WTC11 (cell line): ENCODE measurements at regions not wholly inside any gene's neighbourhood (a gene's known extent, or its start where the extent isn't known, plus 50 kb on each side); places are given as distances from the start of the nearest gene placed in this dataset.

Source experiments
- ATAC-seq: fragments of 200-7000 bp; cut with Tn5 transposase; 2 replicates; pipeline ENCODE4 v1.10.0; 2021; ENCODE audit warnings: mild to moderate bottlenecking, moderate library complexity
- CTCF ChIA-PET: fragments of 300-600 bp; sonication (Branson Sonifier 250); formaldehyde crosslinking; loops from one replicate; lab custom pipeline; 2021; ENCODE audit warnings: antibody characterized with exemption; lab: Charles Lee
- POLR2A ChIA-PET: fragments of 350-600 bp; sonication (Branson Sonifier 250); formaldehyde crosslinking; loops from one replicate; lab custom pipeline; 2021; ENCODE audit warnings: antibody characterized with exemption; lab: Charles Lee
- DNase-seq: peaks from one replicate; pipeline ENCODE4 v3.0.0; 2021; ENCODE audit warnings: low spot score
- H3K27ac Mint-ChIP-seq: 2 replicates; pipeline ENCODE4 v1.8.0; 2021; ENCODE audit warnings: mixed read lengths
- H3K27me3 Mint-ChIP-seq: 2 replicates; pipeline ENCODE4 v1.8.0; 2021; ENCODE audit warnings: low read depth, mild to moderate bottlenecking, moderate library complexity, mixed read lengths
- H3K36me3 Mint-ChIP-seq: 2 replicates; pipeline ENCODE4 v1.8.0; 2021; ENCODE audit warnings: mixed read lengths
- H3K4me1 Mint-ChIP-seq: 2 replicates; pipeline ENCODE4 v1.8.0; 2022; ENCODE audit warnings: mixed read lengths
- H3K4me3 Mint-ChIP-seq: 2 replicates; pipeline ENCODE4 v1.8.0; 2021; ENCODE audit warnings: mild to moderate bottlenecking, moderate library complexity, mixed read lengths
- H3K9me3 Mint-ChIP-seq: 2 replicates; pipeline ENCODE4 v1.8.0; 2021; ENCODE audit warnings: mixed read lengths
- ATF1 ChIP-seq: sonication (generic); formaldehyde crosslinking; IDR thresholded peaks from 2 replicates; pipeline ENCODE4 v1.8.1; 2023; ENCODE audit warnings: mild to moderate bottlenecking, moderate library complexity, missing genetic modification reagents
- FOXJ3 ChIP-seq: sonication (generic); formaldehyde crosslinking; IDR thresholded peaks from 2 replicates; pipeline ENCODE4 v1.9.0; 2021; ENCODE audit warnings: missing genetic modification reagents, mild to moderate bottlenecking, borderline replicate concordance
- HMGA2 ChIP-seq: fragments of 250-450 bp; sonication (Bioruptor Pico); IDR thresholded peaks from 2 replicates; pipeline ENCODE4 v1.4.0; 2021; ENCODE audit warnings: mild to moderate bottlenecking, moderate library complexity
- KAT7 ChIP-seq: sonication (generic); formaldehyde crosslinking; IDR thresholded peaks from 2 replicates; pipeline ENCODE4 v1.8.1; 2023; ENCODE audit warnings: missing genetic modification reagents, mild to moderate bottlenecking, borderline replicate concordance
- NFYB ChIP-seq: sonication (generic); formaldehyde crosslinking; conservative IDR thresholded peaks from 2 replicates; pipeline ENCODE4 v1.8.0; 2022; ENCODE audit warnings: low read depth, missing genetic modification reagents
- NR1H2 ChIP-seq: sonication (generic); formaldehyde crosslinking; IDR thresholded peaks from 2 replicates; pipeline ENCODE4 v1.9.0; 2021; ENCODE audit warnings: mild to moderate bottlenecking, moderate library complexity, missing genetic modification reagents
- NR3C1 ChIP-seq: sonication (generic); formaldehyde crosslinking; conservative IDR thresholded peaks from 2 replicates; pipeline ENCODE4 v1.8.1; 2023; ENCODE audit warnings: low read depth, mild to moderate bottlenecking, missing genetic modification reagents
- SMAD4 ChIP-seq: sonication (generic); formaldehyde crosslinking; IDR thresholded peaks from 2 replicates; pipeline ENCODE4 v1.8.0; 2022; ENCODE audit warnings: mild to moderate bottlenecking, missing genetic modification reagents
- ZBTB21 ChIP-seq: sonication (generic); formaldehyde crosslinking; IDR thresholded peaks from 2 replicates; pipeline ENCODE4 v1.8.1; 2023; ENCODE audit warnings: mild to moderate bottlenecking, missing genetic modification reagents, borderline replicate concordance
- ZNF416 ChIP-seq: fragments of 250-450 bp; sonication (Bioruptor Pico); IDR thresholded peaks from 2 replicates; pipeline ENCODE4 v1.9.0; 2021; ENCODE audit warnings: mild to moderate bottlenecking, inconsistent platforms
- TF ChIP-seq, protein P1 (sequence below): sonication (generic); formaldehyde crosslinking; IDR thresholded peaks from 2 replicates; pipeline ENCODE4 v1.8.1; 2022; ENCODE audit warnings: missing genetic modification reagents, borderline replicate concordance
- TF ChIP-seq, protein P2 (sequence below): sonication (generic); formaldehyde crosslinking; IDR thresholded peaks from 2 replicates; pipeline ENCODE4 v1.8.0; 2023; ENCODE audit warnings: mild to moderate bottlenecking, missing genetic modification reagents
- TF ChIP-seq, protein P3 (sequence below): sonication (generic); formaldehyde crosslinking; IDR thresholded peaks from 2 replicates; pipeline ENCODE4 v1.8.1; 2023; ENCODE audit warnings: mild to moderate bottlenecking, missing genetic modification reagents, moderate library complexity
- TF ChIP-seq, protein P4 (sequence below): sonication (generic); formaldehyde crosslinking; IDR thresholded peaks from 2 replicates; pipeline ENCODE4 v1.8.1; 2023; ENCODE audit warnings: mild to moderate bottlenecking, missing genetic modification reagents
- TF ChIP-seq, protein P5 (sequence below): sonication (generic); formaldehyde crosslinking; IDR thresholded peaks from 2 replicates; pipeline ENCODE4 v1.8.1; 2023; ENCODE audit warnings: mild to moderate bottlenecking, missing genetic modification reagents, moderate library complexity
- TF ChIP-seq, protein P6 (sequence below): fragments of 200-600 bp; IDR thresholded peaks from 2 replicates; pipeline ENCODE4 v1.8.0; 2022; ENCODE audit warnings: antibody characterized with exemption
- TF ChIP-seq, protein P7 (sequence below): sonication (generic); formaldehyde crosslinking; IDR thresholded peaks from 2 replicates; pipeline ENCODE4 v1.8.0; 2022; ENCODE audit warnings: mild to moderate bottlenecking, missing genetic modification reagents
- TF ChIP-seq, protein P8 (sequence below): sonication (generic); formaldehyde crosslinking; conservative IDR thresholded peaks from 2 replicates; pipeline ENCODE4 v1.8.1; 2023; ENCODE audit warnings: mild to moderate bottlenecking, low read depth, missing genetic modification reagents, moderate library complexity
- TF ChIP-seq, protein P9 (sequence below): sonication (generic); formaldehyde crosslinking; IDR thresholded peaks from 2 replicates; pipeline ENCODE4 v1.8.0; 2023; ENCODE audit warnings: missing genetic modification reagents
- TF ChIP-seq, protein P10 (sequence below): fragments of 250-450 bp; sonication (Bioruptor Pico); IDR thresholded peaks from 2 replicates; pipeline ENCODE4 v1.8.0; 2021; ENCODE audit warnings: mild to moderate bottlenecking

DNA sequence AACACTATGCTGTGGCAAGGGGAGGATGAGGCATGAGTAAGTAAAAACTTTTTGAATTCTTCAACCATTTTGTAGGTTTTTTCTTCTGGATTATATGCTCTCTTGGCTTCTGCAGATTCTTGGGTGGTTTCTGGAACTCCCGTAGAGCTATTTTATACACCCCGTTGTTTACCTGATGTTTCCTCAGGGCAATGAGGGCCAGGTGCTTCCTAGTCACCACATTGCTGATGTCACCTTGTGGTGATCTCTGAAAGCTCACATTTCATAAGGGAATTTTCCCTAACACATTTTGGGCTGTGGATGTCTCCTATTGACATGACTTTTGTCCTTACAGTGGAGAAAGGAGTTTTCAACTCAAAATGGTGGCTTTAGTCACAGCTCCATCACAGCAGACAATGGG, 356.6 kb downstream of the PLA2G4A start (continued):
- TF ChIP-seq, protein P1, sequence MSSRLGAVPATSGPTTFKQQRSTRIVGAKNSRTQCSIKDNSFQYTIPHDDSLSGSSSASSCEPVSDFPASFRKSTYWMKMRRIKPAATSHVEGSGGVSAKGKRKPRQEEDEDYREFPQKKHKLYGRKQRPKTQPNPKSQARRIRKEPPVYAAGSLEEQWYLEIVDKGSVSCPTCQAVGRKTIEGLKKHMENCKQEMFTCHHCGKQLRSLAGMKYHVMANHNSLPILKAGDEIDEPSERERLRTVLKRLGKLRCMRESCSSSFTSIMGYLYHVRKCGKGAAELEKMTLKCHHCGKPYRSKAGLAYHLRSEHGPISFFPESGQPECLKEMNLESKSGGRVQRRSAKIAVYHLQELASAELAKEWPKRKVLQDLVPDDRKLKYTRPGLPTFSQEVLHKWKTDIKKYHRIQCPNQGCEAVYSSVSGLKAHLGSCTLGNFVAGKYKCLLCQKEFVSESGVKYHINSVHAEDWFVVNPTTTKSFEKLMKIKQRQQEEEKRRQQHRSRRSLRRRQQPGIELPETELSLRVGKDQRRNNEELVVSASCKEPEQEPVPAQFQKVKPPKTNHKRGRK = no peak
- no peak for TF ChIP-seq FOXJ3
- TF ChIP-seq, protein P2, sequence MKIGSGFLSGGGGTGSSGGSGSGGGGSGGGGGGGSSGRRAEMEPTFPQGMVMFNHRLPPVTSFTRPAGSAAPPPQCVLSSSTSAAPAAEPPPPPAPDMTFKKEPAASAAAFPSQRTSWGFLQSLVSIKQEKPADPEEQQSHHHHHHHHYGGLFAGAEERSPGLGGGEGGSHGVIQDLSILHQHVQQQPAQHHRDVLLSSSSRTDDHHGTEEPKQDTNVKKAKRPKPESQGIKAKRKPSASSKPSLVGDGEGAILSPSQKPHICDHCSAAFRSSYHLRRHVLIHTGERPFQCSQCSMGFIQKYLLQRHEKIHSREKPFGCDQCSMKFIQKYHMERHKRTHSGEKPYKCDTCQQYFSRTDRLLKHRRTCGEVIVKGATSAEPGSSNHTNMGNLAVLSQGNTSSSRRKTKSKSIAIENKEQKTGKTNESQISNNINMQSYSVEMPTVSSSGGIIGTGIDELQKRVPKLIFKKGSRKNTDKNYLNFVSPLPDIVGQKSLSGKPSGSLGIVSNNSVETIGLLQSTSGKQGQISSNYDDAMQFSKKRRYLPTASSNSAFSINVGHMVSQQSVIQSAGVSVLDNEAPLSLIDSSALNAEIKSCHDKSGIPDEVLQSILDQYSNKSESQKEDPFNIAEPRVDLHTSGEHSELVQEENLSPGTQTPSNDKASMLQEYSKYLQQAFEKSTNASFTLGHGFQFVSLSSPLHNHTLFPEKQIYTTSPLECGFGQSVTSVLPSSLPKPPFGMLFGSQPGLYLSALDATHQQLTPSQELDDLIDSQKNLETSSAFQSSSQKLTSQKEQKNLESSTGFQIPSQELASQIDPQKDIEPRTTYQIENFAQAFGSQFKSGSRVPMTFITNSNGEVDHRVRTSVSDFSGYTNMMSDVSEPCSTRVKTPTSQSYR (CRISPR knock-in tag) = no peak
- TF ChIP-seq NR1H2 (CRISPR knock-in tag) = no peak
- no peak for TF ChIP-seq KAT7 (CRISPR knock-in tag)
- no peak for TF ChIP-seq ZBTB21 (CRISPR knock-in tag)

DNA sequence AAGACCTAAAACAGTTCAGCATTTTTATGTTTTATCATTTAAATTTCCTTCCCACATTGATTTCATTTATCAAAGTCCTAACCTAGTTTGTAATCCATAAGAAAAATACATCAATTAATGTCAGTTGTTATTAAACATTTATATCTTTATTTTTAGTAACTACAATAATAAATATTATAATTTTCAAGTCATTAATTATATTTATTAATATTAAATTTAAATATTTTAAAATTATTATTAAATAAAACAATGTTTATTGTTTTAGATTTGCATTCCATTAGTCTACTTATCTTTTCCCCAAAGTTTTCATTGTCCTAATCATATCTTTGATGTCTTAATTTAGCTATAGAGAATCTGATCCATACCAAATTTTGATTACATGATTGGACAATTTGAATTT, 368.9 kb downstream of the PLA2G4A start:
- CTCF ChIA-PET = no interaction called here
- POLR2A ChIA-PET = no interaction called here
- TF ChIP-seq HMGA2 (CRISPR knock-in tag) (peak; percentile 91; the same call in 1 of the 2 replicates), NFYB (CRISPR knock-in tag) (no peak)
- TF ChIP-seq, protein P3, sequence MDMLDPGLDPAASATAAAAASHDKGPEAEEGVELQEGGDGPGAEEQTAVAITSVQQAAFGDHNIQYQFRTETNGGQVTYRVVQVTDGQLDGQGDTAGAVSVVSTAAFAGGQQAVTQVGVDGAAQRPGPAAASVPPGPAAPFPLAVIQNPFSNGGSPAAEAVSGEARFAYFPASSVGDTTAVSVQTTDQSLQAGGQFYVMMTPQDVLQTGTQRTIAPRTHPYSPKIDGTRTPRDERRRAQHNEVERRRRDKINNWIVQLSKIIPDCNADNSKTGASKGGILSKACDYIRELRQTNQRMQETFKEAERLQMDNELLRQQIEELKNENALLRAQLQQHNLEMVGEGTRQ (CRISPR knock-in tag) = no peak
- TF ChIP-seq, protein P4, sequence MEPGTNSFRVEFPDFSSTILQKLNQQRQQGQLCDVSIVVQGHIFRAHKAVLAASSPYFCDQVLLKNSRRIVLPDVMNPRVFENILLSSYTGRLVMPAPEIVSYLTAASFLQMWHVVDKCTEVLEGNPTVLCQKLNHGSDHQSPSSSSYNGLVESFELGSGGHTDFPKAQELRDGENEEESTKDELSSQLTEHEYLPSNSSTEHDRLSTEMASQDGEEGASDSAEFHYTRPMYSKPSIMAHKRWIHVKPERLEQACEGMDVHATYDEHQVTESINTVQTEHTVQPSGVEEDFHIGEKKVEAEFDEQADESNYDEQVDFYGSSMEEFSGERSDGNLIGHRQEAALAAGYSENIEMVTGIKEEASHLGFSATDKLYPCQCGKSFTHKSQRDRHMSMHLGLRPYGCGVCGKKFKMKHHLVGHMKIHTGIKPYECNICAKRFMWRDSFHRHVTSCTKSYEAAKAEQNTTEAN (CRISPR knock-in tag) = no peak
- TF ChIP-seq, protein P5, sequence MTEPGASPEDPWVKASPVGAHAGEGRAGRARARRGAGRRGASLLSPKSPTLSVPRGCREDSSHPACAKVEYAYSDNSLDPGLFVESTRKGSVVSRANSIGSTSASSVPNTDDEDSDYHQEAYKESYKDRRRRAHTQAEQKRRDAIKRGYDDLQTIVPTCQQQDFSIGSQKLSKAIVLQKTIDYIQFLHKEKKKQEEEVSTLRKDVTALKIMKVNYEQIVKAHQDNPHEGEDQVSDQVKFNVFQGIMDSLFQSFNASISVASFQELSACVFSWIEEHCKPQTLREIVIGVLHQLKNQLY (CRISPR knock-in tag) = no peak
- TF ChIP-seq, protein P6, sequence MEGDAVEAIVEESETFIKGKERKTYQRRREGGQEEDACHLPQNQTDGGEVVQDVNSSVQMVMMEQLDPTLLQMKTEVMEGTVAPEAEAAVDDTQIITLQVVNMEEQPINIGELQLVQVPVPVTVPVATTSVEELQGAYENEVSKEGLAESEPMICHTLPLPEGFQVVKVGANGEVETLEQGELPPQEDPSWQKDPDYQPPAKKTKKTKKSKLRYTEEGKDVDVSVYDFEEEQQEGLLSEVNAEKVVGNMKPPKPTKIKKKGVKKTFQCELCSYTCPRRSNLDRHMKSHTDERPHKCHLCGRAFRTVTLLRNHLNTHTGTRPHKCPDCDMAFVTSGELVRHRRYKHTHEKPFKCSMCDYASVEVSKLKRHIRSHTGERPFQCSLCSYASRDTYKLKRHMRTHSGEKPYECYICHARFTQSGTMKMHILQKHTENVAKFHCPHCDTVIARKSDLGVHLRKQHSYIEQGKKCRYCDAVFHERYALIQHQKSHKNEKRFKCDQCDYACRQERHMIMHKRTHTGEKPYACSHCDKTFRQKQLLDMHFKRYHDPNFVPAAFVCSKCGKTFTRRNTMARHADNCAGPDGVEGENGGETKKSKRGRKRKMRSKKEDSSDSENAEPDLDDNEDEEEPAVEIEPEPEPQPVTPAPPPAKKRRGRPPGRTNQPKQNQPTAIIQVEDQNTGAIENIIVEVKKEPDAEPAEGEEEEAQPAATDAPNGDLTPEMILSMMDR = no peak
- Mint-ChIP-seq H3K27ac (no peak overlapping the region), H3K4me3 (no peak overlapping the region), H3K9me3 (peaks cover 18% of the 10 kb centered on the region), H3K36me3 (peaks cover 10% of the 10 kb centered on the region), H3K4me1 (no peaks in the 10 kb centered on the region), H3K27me3 (no peaks in the 10 kb centered on the region)
- DNase-seq = no peak
- ATAC-seq = no peak

DNA sequence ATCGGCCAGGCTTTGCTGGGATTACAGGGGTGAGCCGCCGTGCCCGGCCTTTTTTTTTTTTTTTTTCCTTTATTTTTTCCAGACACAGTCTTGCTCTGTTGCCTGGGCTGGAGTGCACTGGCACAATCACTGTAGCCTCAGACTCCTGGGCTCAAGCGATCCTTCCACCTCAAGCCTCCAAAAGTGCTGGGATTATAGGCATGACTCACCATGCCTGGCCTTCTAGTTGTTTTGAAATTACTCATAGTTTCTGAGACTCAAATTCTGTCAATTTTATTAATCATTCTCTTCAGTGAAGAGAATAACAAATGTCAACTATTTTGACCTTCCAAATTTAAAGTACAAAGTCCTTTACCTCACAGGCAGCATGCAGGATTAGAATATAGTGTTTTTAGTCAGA, 374.5 kb downstream of the PLA2G4A start:
- ATAC-seq (no peak), DNase-seq (no peak)
- Mint-ChIP-seq H3K4me1 (no peaks in the 10 kb centered on the region), H3K4me3 (no peak overlapping the region), H3K27me3 (no peaks in the 10 kb centered on the region), H3K9me3 (peaks cover under 1% of the 10 kb centered on the region; the same call in 1 of the 2 replicates), H3K36me3 (no peaks in the 10 kb centered on the region), H3K27ac (no peak overlapping the region)
- POLR2A ChIA-PET = no interaction called here
- CTCF ChIA-PET = interaction anchor here (0.6 kb wide), 1 partner anchor 133 kb away, joined by 3 read pairs; no protein-coding TSS in a partner anchor
- TF ChIP-seq, protein P7, sequence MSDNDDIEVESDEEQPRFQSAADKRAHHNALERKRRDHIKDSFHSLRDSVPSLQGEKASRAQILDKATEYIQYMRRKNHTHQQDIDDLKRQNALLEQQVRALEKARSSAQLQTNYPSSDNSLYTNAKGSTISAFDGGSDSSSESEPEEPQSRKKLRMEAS (CRISPR knock-in tag) = no peak
- TF ChIP-seq ATF1 (CRISPR knock-in tag) (no peak), SMAD4 (CRISPR knock-in tag) (no peak), NR3C1 (CRISPR knock-in tag) (no peak), ZNF416 (CRISPR knock-in tag) (no peak)
- TF ChIP-seq, protein P8, sequence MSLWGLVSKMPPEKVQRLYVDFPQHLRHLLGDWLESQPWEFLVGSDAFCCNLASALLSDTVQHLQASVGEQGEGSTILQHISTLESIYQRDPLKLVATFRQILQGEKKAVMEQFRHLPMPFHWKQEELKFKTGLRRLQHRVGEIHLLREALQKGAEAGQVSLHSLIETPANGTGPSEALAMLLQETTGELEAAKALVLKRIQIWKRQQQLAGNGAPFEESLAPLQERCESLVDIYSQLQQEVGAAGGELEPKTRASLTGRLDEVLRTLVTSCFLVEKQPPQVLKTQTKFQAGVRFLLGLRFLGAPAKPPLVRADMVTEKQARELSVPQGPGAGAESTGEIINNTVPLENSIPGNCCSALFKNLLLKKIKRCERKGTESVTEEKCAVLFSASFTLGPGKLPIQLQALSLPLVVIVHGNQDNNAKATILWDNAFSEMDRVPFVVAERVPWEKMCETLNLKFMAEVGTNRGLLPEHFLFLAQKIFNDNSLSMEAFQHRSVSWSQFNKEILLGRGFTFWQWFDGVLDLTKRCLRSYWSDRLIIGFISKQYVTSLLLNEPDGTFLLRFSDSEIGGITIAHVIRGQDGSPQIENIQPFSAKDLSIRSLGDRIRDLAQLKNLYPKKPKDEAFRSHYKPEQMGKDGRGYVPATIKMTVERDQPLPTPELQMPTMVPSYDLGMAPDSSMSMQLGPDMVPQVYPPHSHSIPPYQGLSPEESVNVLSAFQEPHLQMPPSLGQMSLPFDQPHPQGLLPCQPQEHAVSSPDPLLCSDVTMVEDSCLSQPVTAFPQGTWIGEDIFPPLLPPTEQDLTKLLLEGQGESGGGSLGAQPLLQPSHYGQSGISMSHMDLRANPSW = no peak
- TF ChIP-seq, protein P9, sequence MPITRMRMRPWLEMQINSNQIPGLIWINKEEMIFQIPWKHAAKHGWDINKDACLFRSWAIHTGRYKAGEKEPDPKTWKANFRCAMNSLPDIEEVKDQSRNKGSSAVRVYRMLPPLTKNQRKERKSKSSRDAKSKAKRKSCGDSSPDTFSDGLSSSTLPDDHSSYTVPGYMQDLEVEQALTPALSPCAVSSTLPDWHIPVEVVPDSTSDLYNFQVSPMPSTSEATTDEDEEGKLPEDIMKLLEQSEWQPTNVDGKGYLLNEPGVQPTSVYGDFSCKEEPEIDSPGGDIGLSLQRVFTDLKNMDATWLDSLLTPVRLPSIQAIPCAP (CRISPR knock-in tag) = no peak
- TF ChIP-seq, protein P10, sequence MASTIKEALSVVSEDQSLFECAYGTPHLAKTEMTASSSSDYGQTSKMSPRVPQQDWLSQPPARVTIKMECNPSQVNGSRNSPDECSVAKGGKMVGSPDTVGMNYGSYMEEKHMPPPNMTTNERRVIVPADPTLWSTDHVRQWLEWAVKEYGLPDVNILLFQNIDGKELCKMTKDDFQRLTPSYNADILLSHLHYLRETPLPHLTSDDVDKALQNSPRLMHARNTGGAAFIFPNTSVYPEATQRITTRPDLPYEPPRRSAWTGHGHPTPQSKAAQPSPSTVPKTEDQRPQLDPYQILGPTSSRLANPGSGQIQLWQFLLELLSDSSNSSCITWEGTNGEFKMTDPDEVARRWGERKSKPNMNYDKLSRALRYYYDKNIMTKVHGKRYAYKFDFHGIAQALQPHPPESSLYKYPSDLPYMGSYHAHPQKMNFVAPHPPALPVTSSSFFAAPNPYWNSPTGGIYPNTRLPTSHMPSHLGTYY (CRISPR knock-in tag) = no peak
